OCI-LY1 (cell line): ENCODE measurements at regions not wholly inside any gene's neighbourhood (a gene's known extent, or its start where the extent isn't known, plus 50 kb on each side); places are given as distances from the start of the nearest gene placed in this dataset.

Experiments
- EZH2 ChIP-seq: fragments of 200-600 bp; sonication (generic), shearing (Covaris generic); IDR thresholded peaks from 2 replicates; pipeline ENCODE4 v1.8.0; 2017; ENCODE audit warnings: borderline replicate concordance, mixed run types, mild to moderate bottlenecking, antibody characterized with exemption, low read length, moderate library complexity, mixed read lengths
- TF ChIP-seq, protein P1 (sequence below): fragments of 200-600 bp; sonication (generic), shearing (Covaris generic); IDR thresholded peaks from 2 replicates; pipeline ENCODE4 v1.5.1; 2017; ENCODE audit warnings: mild to moderate bottlenecking, antibody characterized with exemption, low read length, moderate library complexity, mixed read lengths

DNA sequence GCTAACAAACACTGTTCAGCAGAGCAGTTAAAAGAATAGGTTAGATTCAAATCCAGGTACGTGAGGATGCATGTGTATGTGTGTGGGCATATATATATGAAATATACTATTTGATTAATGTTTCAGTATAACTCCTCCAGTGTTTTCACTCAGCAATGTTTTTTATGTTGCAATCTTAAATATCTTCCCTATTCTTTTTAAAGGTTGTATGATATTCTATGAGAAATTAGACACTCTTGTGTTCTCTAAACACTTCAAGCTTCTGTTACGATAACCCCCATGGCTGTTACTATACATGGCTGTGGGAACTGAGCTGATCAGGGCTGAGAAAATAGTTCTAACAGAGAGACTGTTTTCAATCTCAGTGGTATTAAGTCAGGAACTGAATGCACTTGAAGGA, 421.0 kb downstream of the CBLN4 start:
- TF ChIP-seq, protein P1, sequence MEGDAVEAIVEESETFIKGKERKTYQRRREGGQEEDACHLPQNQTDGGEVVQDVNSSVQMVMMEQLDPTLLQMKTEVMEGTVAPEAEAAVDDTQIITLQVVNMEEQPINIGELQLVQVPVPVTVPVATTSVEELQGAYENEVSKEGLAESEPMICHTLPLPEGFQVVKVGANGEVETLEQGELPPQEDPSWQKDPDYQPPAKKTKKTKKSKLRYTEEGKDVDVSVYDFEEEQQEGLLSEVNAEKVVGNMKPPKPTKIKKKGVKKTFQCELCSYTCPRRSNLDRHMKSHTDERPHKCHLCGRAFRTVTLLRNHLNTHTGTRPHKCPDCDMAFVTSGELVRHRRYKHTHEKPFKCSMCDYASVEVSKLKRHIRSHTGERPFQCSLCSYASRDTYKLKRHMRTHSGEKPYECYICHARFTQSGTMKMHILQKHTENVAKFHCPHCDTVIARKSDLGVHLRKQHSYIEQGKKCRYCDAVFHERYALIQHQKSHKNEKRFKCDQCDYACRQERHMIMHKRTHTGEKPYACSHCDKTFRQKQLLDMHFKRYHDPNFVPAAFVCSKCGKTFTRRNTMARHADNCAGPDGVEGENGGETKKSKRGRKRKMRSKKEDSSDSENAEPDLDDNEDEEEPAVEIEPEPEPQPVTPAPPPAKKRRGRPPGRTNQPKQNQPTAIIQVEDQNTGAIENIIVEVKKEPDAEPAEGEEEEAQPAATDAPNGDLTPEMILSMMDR: no peak
- TF ChIP-seq EZH2: no peak
